Right lung (tissue), 2 donors: ENCODE measurements at regions not wholly inside any gene's neighbourhood (a gene's known extent, or its start where the extent isn't known, plus 50 kb on each side); places are given as distances from the start of the nearest gene placed in this dataset.
"Not testable (repeated sequence)": the region's sequence is repeated elsewhere in the genome, so short reads cannot be mapped to it uniquely, and the experiment has no call there.

Experiments used
- DNase-seq, 2 donors: peaks; one replicate each; pipeline ENCODE4 v3.0.0-alpha.2; 2013

DNA sequence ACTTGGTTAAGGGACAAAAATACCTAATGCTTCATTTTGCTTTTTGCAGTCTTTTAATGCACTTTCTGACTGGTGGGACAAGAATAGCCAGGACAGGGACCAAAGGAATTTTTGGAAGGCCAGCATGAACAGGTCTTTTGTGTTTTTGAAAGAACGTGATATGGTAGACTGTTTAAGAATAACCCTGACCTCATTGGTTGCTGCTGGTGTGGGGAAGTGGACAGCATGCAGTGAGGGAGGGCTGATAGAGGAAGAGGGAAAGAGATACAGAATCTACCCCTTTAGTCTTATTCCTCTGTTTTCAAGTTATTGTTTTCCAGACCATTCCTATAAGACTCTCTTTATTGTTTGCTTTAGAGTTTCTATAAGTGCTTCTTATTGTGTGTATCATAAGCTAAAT is 816.2 kb downstream of the CDH11 start:
- DNase-seq: no peak

DNA sequence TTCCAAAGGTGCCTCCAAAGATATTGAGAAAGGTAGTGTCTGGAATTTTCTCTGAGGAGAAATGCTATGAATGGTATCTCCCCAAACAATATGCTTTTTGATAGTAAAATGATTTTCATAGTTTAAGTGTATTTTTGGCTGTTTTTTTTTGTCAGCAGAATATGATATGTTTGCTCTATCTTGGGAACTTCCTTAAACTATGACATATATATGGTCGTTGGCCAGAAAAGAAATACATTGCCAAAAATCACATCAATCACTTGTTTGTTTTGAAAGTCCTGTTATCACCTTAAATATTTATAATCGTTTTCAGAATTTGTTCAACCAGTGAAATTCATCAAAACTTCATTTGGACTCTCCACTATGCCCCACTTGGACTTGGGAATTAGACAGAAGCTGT is 816.9 kb downstream of the CDH11 start:
- DNase-seq: no peak

DNA sequence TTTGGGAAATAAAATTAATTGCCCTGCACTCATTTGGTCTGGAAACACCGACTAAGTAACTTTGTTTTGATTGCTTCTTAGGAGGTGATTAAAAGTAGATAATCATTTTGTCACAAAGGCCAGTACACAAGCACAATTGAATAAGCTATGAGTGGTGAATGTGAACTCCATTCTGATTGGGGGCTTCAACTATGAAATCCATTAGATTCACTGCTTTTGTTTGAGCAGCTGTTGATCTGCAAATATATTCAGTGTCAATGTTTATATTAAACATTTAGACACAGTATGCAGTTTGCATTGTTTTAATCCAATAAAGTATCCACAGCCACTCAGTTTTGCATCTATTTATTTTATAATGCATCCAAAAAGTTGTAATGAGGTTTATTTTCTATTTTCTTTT is 817.5 kb downstream of the CDH11 start:
- DNase-seq: no peak

DNA sequence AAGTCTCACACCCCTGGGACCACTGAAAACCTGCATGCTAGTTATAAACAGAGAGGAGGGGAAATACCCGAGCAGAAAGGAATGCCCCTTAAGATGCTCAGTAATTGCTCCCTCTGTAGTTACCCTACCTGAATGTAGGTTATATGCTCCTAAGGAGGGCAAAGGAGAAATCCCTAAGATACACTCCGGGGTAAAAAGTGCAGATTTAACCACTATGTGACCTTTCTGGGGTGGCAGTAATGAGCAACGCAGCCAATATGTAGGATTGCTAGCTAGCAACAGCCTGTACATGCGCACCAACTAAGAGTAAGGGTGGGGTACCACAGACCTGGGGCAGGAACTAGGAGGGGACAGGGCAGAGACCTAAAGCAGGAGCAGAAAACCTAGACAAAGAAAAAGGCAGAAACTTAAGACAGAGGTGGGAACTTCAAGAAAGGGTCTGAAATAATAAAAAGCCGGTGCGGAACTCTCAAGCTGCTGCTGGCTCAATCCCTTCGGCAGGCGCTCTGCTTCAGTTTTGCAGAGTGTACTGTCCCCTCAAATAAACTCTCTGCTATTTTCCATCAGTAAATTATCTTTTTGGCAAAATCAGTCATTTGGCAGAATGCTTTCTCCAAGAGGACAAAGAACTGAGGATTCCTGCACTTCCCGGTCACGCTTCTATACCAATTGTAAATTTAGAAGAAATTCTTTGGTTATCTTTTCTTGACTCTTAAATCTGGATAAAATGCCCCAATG is 823.8 kb downstream of the CDH11 start:
- DNase-seq: no peak

DNA sequence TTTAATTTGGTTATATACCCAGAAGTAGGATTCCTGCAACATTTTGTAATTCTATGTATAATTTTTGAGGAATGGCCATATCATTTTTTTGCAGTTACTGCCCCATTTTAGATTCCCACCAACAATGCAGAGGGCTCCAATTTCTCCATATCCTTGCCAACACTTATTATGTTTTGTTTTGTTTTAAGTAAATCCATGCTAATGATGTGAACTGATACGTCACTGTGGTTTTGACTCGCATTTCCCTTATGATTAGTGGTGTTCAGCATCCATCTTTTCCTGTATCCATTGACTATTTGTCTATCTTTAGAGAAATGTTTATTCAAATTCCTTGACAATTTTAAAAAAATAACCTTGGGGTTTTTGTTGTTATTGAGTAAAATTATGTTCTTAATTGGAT is 826.4 kb downstream of the CDH11 start:
- DNase-seq: no peak

DNA sequence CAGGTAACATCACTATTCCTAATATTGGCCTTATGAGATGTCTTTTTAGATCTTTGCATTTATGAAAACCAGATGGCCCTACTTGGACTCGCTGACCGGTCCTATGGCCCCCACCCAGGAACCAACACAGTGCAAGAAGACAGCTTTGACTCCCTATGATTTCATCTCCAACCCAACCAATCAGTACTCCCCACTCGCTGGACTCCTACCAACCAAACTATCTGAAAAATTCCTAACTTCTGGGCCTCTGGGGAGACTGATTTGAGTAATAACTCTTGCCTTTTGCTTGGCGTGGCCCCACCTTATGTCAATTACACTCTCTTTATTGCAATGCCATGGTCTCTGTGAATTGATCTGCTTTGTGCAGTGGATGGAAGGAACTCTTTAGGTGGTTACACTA is 828.9 kb downstream of the CDH11 start:
- no peak for DNase-seq

DNA sequence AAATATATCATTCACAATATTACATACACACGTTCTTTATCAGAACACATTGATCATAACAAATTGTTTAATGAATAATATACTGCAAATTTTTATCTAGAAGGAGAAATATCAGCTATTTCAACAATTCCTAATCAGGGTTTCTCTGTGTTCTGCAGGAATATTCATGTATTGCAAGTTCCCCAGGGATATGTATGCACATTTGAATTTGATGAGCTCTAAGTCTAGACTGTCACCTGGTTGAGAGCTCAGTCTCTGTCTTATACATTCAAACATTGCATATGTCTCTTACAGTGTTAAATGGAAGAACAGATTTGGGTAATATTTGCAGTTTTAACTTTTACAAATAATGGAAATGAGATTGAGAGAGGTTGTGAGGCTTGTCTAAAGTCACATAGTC is 829.7 kb downstream of the CDH11 start:
- no peak for DNase-seq

DNA sequence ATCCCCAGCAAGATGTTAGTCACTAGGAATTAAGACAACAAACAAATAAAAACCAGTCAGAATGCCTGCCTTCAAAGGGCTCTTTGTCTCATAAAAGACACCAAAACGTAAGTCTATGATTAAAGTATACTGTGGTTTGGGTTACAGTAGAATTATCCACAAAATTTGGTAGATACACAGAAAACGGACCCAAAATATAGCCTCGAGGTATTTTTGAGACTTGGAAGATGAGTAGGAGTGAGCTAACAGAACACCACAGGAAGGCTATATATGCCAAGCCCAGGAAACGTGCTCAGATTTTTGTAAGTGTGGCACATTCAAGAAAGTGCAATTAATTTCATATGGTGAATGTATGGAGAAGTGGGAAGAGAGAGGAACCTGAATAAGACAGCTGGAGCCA is 831.4 kb downstream of the CDH11 start:
- DNase-seq: no peak

DNA sequence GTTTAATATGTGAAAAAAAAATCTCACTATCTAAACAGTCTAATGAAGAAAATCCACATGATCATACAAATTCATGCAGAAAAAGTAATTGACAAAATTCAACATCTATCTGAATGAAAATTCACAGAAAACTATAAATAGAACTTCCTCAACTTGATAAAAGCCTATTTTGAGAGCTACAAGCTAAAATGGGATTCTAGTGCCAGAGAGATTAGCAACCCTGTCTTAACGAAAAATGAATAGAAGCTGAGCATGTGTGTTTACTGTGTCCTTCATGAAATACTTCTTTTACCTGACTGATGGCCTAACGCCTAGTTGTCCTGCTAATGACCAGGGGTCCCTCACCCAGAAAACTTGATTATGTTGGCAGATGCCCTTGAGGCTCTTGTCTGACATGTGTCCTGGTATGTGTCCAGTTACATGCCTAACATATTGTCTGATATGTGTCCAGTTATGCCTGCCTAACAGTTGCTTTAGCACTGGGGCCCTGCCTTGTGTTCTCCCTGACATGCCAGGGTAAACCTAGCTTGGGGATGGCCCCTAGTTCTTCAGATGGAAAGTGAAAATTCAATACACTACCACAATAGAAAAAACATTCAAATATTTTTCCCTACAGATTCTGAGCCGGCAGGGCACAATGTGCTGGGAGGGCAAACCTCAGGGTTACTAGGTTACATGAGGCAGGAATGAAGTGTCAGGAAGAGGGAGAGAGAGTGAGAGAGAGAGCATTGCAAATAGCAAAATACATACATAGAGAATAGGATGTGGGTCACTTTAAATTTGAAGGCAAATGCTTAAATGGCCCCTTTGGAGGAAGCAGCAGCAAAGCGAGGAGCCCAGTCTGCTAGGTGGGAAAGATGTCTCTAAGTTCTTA is 834.0 kb downstream of the CDH11 start:
- no peak for DNase-seq

DNA sequence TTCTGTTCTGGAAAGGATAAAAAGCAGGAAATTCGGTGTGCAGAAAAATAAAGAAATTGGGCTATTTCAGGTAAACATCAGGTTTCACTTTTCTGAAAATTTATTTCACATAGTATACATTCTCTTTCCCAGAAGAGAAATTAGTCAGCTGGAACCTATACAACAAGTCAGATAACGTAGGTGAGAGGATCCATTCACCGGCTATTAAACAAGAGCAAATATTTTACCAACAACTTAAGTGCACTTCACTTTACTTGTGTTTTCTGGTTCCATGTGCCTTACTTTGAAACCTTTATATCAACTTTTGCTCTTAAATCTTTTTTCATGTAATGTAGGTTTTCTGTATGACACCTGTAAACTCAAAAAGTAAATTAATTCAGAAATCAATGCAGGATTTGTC is 839.7 kb downstream of the CDH11 start:
- no peak for DNase-seq

DNA sequence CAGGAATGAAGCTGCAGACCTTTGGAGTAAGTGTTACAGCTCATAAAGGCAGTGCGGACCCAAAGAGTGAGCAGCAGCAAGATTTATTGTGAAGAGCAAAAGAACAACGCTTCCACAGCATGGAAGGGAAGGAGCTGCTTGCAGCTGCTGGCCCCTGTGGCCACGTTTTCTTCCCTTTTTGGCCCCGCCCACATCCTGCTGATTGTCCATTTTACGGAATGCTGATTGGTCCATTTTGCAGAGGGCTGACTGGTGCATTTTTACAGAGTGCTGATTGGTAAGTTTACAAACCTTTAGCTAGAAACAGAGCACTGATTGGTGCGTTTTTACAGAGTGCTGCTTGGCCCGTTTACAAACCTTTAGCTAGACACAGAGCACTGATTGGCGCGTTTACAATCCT is 841.5 kb downstream of the CDH11 start:
- no peak for DNase-seq

DNA sequence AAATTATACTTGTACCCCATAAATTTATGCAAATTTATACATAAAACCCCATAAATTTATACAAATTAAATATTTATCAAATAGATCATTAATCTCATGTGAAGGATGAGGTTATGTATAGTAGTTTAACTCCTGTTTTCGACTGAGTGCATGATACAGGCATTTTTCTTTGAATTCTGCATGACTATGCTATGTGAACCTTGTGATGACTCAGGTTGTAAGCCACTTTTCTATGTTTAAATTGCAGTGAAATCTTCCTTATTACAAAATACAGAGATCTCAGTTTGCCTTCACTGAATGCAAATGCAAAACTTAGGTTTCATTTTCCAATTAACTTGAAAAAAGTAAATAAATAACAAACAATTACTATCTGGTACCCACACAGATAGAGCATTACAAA is 843.7 kb downstream of the CDH11 start:
- DNase-seq: no peak

DNA sequence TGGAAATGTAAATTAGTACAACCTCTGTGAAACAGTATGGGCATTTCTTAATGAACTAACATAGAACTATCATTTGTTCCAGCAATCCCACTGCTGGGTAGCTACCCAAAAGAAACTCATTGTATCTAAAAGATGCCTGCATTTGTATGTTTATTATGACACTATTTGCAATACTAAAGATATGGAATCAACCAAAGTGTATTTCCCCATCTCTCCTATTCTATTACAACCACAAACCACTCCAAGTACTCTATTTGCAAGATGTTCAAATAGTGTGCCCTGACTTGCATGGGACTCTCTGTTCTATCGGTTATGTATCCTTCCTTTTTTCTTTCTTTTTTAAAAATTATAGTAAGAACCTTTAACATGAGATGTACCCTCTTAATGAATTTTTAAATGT is 845.2 kb downstream of the CDH11 start:
- DNase-seq: no peak

DNA sequence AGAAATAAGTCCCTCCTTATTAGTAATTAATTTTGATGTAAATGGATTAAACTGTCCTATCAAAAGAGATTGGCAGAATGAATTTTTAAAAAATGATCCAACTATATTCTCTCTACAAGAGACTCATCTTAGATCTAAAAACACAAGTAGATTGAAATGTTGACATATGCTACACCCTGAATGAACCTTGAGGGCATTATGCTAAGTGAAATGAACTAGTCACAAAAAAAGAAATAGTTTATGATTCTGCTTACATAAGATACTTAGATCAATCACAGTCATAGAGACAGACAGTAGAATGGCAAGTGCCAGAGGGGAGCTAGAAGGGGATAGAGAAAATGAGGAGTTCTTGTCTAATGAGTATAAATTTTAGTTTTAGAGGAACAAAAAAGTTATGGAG is 849.8 kb downstream of the CDH11 start:
- DNase-seq: no peak

DNA sequence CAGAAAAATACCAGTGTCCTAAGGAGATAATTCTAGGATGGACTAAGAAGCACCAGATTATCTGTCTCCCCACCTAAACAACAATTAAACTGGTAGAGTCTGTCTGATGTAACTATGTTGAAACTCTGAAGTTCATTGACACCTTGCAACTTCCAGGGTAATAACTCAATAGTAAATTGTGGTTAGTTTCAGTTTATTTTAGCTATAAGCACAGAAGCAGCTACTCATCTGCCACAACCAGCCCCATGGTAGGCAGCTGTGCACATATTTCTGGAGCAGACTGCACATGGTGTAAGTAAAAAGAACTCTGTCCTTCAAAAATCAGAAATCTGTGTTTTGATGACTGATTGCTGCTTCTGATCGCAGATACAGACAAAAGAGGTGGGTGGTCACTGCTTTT is 852.1 kb downstream of the CDH11 start:
- DNase-seq: no peak

DNA sequence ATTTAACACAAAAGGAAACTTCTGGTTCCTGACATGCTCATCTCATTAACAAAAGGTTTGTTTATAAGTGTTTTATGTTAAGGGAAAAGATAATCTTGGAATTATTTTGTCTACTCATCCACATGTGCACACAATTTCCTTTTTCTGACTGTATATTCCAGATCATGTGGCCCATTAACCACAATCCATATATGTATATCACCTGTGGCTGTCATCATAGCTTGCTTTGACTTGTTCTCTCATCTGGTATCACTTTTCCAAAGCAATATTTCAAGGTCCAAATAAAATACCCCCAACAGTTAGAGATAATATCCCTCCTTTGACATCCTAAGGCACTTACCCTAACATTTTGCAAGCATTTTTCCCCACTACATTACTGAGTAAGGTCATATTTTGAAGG is 856.1 kb downstream of the CDH11 start:
- no peak for DNase-seq

DNA sequence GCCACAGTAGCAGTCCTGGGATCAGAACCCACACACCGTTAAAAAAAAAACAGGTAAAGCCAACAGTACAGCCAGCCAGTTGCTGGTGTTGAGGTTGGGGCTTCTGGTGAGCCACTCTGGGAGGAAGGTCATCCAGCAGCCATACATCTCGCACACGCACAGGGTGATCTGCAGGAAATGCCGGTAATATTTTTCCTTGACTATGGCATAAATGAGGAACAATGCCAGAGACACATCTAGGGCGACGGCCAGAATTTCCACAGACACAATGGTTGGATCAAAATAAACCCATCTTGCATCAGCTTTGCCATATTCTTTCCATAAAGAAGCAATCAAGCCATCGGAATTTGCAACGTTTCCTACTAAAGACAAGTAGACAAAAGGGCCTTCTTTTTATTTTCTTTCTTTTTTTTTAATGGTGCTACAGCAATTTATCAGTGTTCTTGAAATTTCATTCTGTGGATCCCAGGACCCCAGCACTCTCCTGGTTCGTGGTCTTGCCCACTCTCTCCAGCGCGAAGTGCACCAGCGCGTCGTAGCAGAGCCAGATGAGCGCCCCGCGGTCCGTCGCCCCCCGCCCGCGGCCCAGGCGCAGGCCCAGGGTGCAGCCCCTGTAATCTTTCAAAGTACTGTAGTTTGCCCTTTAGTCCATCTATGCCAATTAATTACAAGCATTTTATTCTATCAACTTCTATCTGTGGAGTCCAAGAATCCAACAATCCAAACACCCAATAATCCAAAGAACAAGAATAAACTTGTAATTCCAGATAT is 861.0 kb downstream of the CDH11 start:
- DNase-seq: not testable (repeated sequence)

DNA sequence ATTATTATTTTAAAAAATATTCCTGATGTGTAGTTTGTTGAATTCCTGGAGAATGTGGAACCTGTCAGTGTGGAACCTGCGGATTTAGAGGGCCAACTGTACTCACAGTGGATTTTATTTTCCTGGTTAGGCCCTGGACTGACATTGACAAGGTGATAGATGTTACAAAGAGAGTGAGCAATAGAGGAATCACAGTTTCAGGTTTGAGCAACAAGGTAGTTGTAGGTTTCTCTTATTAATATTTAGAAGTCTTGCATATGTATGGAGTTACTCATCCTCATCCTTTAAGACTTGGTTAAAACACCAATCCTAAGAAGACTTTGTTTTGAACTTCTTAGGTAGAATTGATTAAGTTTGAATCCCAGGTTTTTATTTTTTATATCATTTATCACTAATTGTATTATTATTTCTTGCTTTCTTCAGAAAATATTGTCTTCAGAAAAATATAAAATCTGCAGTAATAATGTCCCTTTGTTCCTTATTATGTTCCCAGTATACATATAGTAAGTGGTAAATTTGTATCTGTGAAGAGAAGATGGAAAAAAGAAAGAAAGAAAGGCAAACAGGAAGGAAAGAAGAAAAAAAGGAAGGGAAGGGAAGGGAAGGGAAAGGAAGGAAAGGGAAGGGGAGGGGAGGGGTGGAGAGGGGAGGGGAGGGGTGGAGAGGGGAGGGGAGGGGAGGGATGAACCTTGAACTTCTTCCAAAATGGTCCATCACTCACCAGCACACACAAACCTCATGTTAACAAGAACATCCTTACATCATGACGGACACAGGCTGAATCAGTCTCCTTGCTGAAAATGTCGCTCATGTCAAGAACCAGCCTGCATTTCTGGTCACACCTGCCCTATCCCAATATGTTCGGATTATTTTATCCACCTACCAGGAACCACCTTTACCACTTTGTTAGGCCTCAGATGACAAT is 867.2 kb downstream of the CDH11 start:
- no peak for DNase-seq

DNA sequence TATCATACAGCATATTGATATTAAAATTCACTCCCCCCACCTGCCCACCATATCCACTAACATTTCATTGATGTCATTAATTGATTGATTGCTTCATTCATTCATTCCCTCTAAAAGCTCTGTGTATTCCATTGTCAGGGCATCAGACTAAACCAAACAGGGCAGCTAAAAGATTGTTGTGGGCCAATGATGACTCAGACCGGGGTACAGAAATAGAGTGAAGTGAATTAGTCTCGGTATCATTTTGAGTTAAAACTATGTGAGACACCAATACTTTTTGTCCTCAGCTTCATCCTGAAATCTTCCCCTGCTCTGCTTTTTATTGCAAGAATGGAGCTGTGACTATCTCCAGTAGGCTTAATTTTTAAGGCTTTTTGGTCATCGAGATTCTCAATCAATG is 868.3 kb downstream of the CDH11 start:
- no peak for DNase-seq

DNA sequence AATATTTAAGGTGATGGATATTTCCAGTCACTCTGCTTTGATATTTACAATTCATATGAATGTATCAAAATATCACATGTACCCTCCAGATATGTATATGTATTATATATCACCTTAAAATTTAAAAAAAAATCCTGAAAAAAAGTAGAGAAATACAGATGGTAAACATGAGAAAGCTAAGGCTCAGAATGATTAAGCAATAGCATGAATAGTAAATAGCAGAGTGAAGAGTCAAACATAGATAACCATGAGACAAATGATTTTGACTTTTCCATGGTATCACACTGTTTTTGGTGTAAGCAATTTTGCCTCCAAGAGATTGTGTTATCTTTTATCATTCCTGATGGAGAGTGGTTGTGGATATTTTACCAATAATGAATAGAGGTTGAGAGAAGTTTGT is 868.8 kb downstream of the CDH11 start:
- DNase-seq: no peak

DNA sequence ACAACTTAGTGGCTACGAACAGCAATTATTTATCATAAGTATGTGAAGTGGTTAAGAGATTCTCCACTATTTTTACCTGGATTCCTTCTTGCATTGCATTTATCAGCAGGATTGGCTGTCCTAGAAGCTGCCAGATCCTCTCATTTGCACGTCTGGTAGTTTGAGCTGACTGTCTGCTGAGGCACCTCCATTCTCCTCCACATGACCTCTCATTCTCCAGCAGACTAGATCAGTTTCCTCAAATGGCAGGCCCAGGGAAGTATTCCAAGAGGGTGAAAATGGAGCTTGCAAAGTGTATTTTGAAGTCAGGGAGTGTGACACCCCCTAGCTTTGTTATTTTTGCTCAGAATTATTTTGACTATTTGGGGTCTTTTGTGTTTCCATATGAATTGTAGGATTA is 870.1 kb downstream of the CDH11 start:
- DNase-seq: no peak

DNA sequence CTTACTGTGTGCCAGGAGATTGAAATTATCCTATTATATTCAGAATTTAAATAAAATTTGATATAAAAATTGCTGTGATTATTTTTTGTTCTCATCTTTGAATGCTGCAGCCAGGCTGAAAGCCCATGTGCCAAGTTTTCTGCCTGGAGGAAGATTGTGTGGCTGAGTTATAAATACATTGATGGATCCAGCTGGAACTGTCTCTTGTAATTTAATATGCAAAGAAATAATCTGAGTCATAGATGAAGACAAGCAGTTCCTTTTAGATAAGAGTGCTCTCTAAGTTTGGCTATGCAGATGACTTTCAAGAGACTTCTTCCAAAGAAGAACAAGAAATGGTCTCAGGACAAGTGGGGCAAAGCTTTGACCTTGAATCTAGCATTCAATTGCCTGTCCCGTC is 871.0 kb downstream of the CDH11 start:
- no peak for DNase-seq
